Gastroesophageal sphincter (tissue), 4 donors: ENCODE measurements at regions not wholly inside any gene's neighbourhood (a gene's known extent, or its start where the extent isn't known, plus 50 kb on each side); places are given as distances from the start of the nearest gene placed in this dataset.

Source experiments
- ATAC-seq: fragments of 150-250 bp; one replicate; pipeline ENCODE4 v1.9.1; 2016; ENCODE audit warnings: mild to moderate bottlenecking, moderate library complexity
- H3K27ac ChIP-seq, 4 donors: fragments of 200-600 bp; sonication (generic) in 3 of 4; 1 replicate in 3 of 4; 2 replicates in 1 of 4; pipeline ENCODE4 v1.5.1; 2016 to 2019
- H3K27me3 ChIP-seq: fragments of 200-600 bp; sonication (generic); one replicate; pipeline ENCODE4 v1.5.1; 2019
- H3K36me3 ChIP-seq, 2 donors: fragments of 200-600 bp; sonication (generic); one replicate each; pipeline ENCODE4 v1.5.1; 2019; ENCODE audit warnings: control low read depth in 1 of 2
- H3K4me1 ChIP-seq, 3 donors: fragments of 200-600 bp; sonication (generic); 1 replicate in 2 of 3; 2 replicates in 1 of 3; pipeline ENCODE4 v1.5.1; 2016 to 2019; ENCODE audit warnings: control low read depth in 2 of 3
- H3K4me3 ChIP-seq, 2 donors: fragments of 200-600 bp; sonication (generic); one replicate each; pipeline ENCODE4 v1.5.1; 2019; ENCODE audit warnings: mild to moderate bottlenecking in 1 of 2, moderate library complexity in 1 of 2
- H3K9me3 ChIP-seq, 3 donors: fragments of 200-600 bp; sonication (generic); one replicate each; pipeline ENCODE4 v1.5.1; 2017 to 2019; ENCODE audit warnings: control low read depth in 2 of 3
- EP300 ChIP-seq: sonication (generic); formaldehyde crosslinking; IDR thresholded peaks from one replicate; pipeline ENCODE4 v1.6.1; 2017; ENCODE audit warnings: antibody characterized with exemption, mild to moderate bottlenecking
- POLR2A ChIP-seq, 2 donors: fragments of 450-650 bp; IDR thresholded peaks; one replicate each; pipeline ENCODE4 v1.6.1; 2017; ENCODE audit warnings: antibody characterized with exemption in 2 of 2, mild to moderate bottlenecking in 2 of 2, moderate library complexity in 1 of 2
- POLR2AphosphoS5 ChIP-seq: sonication (generic); formaldehyde crosslinking; IDR thresholded peaks from one replicate; pipeline ENCODE4 v1.6.1; 2017; ENCODE audit warnings: antibody characterized with exemption
- WGBS, 2 donors: methylation state at CpG; one replicate each; pipeline ENCODE4 v1.1.5; 2018; ENCODE audit warnings: low coverage in 1 of 2; 5-methylcytosine and 5-hydroxymethylcytosine counted together
- TF ChIP-seq, protein P1 (sequence below), 4 experiments: fragments of 200-600 bp in 2 of 4; fragments of 450-650 bp in 2 of 4; sonication (generic) in 1 of 4; IDR thresholded peaks; one replicate each; pipeline ENCODE4 v1.5.1; 2017 to 2019; ENCODE audit warnings: antibody characterized with exemption in 4 of 4, mild to moderate bottlenecking in 2 of 4, moderate library complexity in 2 of 4

DNA sequence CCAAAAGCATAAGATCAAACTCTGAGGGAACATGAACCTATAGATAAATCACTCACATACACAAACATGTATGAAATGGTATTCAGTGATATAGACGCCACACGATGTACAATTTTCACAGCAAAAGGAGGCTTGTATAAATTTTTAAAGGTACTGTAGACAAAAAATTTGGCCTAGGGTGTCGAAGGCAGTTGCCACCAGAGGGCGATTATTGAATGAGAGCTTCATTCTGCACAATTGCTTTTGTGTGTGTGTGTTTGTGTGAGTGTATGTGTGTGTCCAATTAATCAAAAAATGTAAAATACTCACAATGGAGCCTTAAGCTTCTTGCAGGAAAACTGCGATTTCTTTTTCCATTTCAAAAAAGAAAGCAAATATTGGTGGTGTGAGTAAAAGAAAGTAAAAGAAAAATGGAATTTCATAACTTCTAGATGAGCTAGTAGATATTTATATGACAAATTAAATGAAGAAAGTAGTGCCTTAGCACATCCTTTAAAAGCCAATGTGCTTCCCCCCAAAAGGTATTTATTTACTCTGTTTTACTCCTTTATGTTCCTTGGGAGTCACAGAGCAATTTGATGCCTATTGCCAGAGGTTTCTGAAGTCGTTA lies 800.1 kb downstream of the SATB2 start:
- no peaks in the 10 kb centered on the region for H3K36me3 ChIP-seq
- no peaks in the 10 kb centered on the region for H3K27me3 ChIP-seq
- H3K4me1 ChIP-seq, result no peaks in the 10 kb centered on the region
- H3K4me3 ChIP-seq, result no peak overlapping the region
- H3K27ac ChIP-seq, result no peak overlapping the region
- TF ChIP-seq POLR2A (IDR thresholded peaks at IDR 0.05) (no peak), EP300 (no peak), POLR2AphosphoS5 (no peak)
- TF ChIP-seq, protein P1, sequence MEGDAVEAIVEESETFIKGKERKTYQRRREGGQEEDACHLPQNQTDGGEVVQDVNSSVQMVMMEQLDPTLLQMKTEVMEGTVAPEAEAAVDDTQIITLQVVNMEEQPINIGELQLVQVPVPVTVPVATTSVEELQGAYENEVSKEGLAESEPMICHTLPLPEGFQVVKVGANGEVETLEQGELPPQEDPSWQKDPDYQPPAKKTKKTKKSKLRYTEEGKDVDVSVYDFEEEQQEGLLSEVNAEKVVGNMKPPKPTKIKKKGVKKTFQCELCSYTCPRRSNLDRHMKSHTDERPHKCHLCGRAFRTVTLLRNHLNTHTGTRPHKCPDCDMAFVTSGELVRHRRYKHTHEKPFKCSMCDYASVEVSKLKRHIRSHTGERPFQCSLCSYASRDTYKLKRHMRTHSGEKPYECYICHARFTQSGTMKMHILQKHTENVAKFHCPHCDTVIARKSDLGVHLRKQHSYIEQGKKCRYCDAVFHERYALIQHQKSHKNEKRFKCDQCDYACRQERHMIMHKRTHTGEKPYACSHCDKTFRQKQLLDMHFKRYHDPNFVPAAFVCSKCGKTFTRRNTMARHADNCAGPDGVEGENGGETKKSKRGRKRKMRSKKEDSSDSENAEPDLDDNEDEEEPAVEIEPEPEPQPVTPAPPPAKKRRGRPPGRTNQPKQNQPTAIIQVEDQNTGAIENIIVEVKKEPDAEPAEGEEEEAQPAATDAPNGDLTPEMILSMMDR (IDR thresholded peaks at IDR 0.05), result no peak
- 28 to 63% methylated on average over 5 to 6 of the region's 6 CpGs for WGBS, 2 donors
- no peak for ATAC-seq
- H3K9me3 ChIP-seq, result no peaks in the 10 kb centered on the region

DNA sequence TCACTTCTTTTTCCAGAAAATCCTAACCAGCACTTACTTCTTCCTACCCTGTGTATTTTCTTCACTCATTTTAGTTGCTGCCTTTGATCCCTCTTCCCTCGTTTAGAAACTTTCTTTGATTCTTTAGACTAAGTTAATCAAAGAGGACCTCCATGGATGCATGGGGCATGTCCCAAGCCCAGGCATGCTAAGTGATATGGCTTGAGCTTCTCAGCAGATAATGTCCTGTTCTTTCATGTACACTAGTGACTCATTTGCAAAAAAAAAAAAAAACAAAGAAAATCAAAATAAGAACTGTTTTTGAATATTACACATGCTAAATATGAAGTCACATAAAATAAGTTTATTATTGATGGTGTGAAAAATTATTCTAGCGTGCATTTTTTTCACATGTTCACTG lies 800.9 kb downstream of the SATB2 start:
- 58 to 94% methylated on average over 2 of the region's 2 CpGs for WGBS, 2 donors
- no peak for ATAC-seq
- H3K4me3 ChIP-seq, result no peak overlapping the region
- no peak for TF ChIP-seq POLR2A (IDR thresholded peaks at IDR 0.05)
- TF ChIP-seq, protein P1 (IDR thresholded peaks at IDR 0.05), result no peak
- TF ChIP-seq EP300, result no peak
- no peak for TF ChIP-seq POLR2AphosphoS5
- no peaks in the 10 kb centered on the region for H3K27me3 ChIP-seq
- H3K9me3 ChIP-seq, result no peaks in the 10 kb centered on the region
- H3K27ac ChIP-seq, result no peak overlapping the region
- no peaks in the 10 kb centered on the region for H3K36me3 ChIP-seq
- H3K4me1 ChIP-seq, result no peaks in the 10 kb centered on the region

DNA sequence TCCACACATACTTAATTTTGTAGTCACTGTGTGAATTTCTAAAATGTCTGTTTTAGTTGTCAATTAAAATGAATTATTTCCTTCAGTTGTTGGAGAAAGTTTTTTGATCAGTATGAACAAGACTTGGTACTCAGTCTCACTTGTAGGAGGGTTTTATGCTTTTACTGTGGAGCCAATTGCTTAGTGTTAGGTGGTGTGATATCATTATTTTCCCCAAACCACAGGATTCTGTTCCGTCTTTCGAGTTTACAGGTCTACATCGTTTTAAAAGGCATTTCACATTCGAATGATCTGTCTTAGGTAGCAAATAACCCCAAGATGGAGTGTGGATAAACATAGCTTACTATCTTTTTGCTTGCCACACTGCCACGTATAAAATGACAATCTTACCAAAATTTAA lies 803.1 kb downstream of the SATB2 start:
- Histone ChIP-seq H3K27ac (no peak overlapping the region), H3K36me3 (no peaks in the 10 kb centered on the region), H3K4me3 (no peak overlapping the region), H3K9me3 (no peaks in the 10 kb centered on the region), H3K27me3 (no peaks in the 10 kb centered on the region), H3K4me1 (no peaks in the 10 kb centered on the region)
- no peak for ATAC-seq
- WGBS, 2 donors, result 85 to 86% methylated on average over 5 of the region's 5 CpGs
- no peak for TF ChIP-seq POLR2AphosphoS5
- no peak for TF ChIP-seq POLR2A (IDR thresholded peaks at IDR 0.05)
- TF ChIP-seq, protein P1 (IDR thresholded peaks at IDR 0.05), result no peak
- no peak for TF ChIP-seq EP300

DNA sequence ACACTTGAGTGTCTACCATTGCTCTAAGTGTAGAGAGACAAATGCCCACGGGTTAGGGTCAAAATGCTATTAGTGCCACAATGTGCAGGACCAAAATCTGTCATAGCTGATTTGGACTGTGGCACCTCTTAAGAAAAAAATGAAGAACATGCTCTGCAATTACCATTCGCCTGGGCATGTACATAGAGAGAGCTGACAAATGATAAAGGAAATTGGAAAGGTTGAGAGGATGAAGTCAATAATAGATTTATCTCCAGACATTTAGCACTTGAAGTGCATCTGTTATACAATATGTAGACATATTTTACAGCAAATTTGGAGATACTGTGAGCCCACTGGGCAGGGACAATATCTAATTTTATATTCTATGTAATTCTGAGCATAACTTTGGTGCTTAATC lies 804.4 kb downstream of the SATB2 start:
- Histone ChIP-seq H3K27ac (no peak overlapping the region), H3K9me3 (no peaks in the 10 kb centered on the region), H3K36me3 (no peaks in the 10 kb centered on the region), H3K4me1 (no peaks in the 10 kb centered on the region), H3K4me3 (no peak overlapping the region), H3K27me3 (no peaks in the 10 kb centered on the region)
- ATAC-seq, result no peak
- WGBS, 2 donors, result 54 to 62% methylated on average over 2 of the region's 2 CpGs
- no peak for TF ChIP-seq EP300
- no peak for TF ChIP-seq POLR2AphosphoS5
- no peak for TF ChIP-seq POLR2A (IDR thresholded peaks at IDR 0.05)
- TF ChIP-seq, protein P1 (IDR thresholded peaks at IDR 0.05), result no peak

DNA sequence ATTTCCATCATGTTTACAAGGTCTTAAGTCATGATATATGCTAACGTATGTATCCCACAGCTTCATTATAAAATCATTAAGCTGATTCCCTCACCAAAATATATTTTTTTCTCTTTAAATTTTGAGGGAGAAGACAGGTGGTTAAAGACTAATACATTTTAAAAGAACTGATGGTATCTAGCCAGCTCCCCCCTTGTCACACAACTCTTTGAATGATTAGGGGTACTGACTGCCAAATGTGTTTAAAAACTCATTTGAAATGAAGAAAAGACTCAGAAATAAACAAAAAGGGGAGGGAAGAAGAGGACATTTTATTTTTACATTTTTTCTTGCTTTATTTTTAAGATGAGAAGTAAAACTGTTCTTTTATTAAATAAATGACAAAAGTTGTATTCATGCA lies 805.3 kb downstream of the SATB2 start:
- no peak for ATAC-seq
- no peak overlapping the region for H3K4me3 ChIP-seq
- 25 to 50% methylated on average over 1 of the region's 1 CpG for WGBS, 2 donors
- no peak overlapping the region for H3K27ac ChIP-seq
- H3K9me3 ChIP-seq, result no peaks in the 10 kb centered on the region
- TF ChIP-seq, protein P1 (IDR thresholded peaks at IDR 0.05), result no peak
- no peak for TF ChIP-seq POLR2AphosphoS5
- no peak for TF ChIP-seq POLR2A (IDR thresholded peaks at IDR 0.05)
- TF ChIP-seq EP300, result no peak
- H3K27me3 ChIP-seq, result no peaks in the 10 kb centered on the region
- no peaks in the 10 kb centered on the region for H3K4me1 ChIP-seq
- no peaks in the 10 kb centered on the region for H3K36me3 ChIP-seq
